Panc1 (cell line): ENCODE measurements at regions not wholly inside any gene's neighbourhood (a gene's known extent, or its start where the extent isn't known, plus 50 kb on each side); places are given as distances from the start of the nearest gene placed in this dataset.

Experiments
- ATAC-seq: fragments of 200-7000 bp; cut with Tn5 transposase; 2 replicates; pipeline ENCODE4 v1.9.1; 2020; ENCODE audit warnings: mild to moderate bottlenecking, moderate library complexity
- BruUV-seq: library from RNA; stranded (reverse); fragments of 400-500 nt; replicated peaks from 2 replicates; lab custom pipeline; 2021; lab: Mats Ljungman, UMichigan
- CTCF ChIA-PET: fragments of 300-600 bp; sonication (Branson Sonifier 250); formaldehyde crosslinking; loops from one replicate; lab custom pipeline; 2022; ENCODE audit warnings: antibody characterized with exemption; lab: Charles Lee
- POLR2A ChIA-PET: fragments of 300-600 bp; sonication (Branson Sonifier 250); formaldehyde crosslinking; loops from one replicate; lab custom pipeline; 2022; ENCODE audit warnings: antibody characterized with exemption; lab: Charles Lee
- DNase-seq: peaks from one replicate; pipeline ENCODE4 v3.0.0-alpha.2; 2010; ENCODE audit warnings: low read depth, low spot score
- H3K27ac ChIP-seq: 2 replicates; pipeline ENCODE4 v1.5.1; 2011; ENCODE audit warnings: mild to moderate bottlenecking, low read length, inconsistent platforms
- H3K27me3 ChIP-seq: fragments of 200-500 bp; sonication (Bioruptor generic); 2 replicates; pipeline ENCODE4 v1.6.0; 2014; ENCODE audit warnings: low read length, inconsistent platforms; ENCODE audit not compliant: control insufficient read depth, insufficient read depth
- H3K36me3 ChIP-seq: fragments of 200-500 bp; sonication (Bioruptor generic); 2 replicates; pipeline ENCODE4 v1.5.1; 2014; ENCODE audit warnings: inconsistent platforms, mild to moderate bottlenecking, low read length, moderate library complexity; ENCODE audit not compliant: control insufficient read depth, insufficient read depth
- H3K4me1 ChIP-seq: 2 replicates; pipeline ENCODE4 v1.5.1; 2011; ENCODE audit warnings: inconsistent platforms, mild to moderate bottlenecking, low read length, moderate library complexity; ENCODE audit not compliant: control insufficient read depth, insufficient read depth
- H3K4me3 ChIP-seq, 2 experiments: 2 replicates each; pipeline ENCODE4 v1.5.1; 2011 to 2012; ENCODE audit warnings: low read depth in 2 of 2, low read length in 2 of 2, mild to moderate bottlenecking in 2 of 2, inconsistent platforms in 1 of 2, moderate library complexity in 1 of 2
- H3K9me3 ChIP-seq: fragments of 200-500 bp; sonication (Bioruptor generic); 2 replicates; pipeline ENCODE4 v1.5.1; 2014; ENCODE audit warnings: low read depth, mild to moderate bottlenecking, inconsistent platforms, low read length, moderate library complexity; ENCODE audit not compliant: control insufficient read depth, insufficient read depth
- CTCF ChIP-seq: fragments of 450-650 bp; IDR thresholded peaks from 2 replicates; pipeline ENCODE4 v1.5.1; 2017; ENCODE audit warnings: mild to moderate bottlenecking
- POLR2AphosphoS5 ChIP-seq: IDR thresholded peaks from 2 replicates; pipeline ENCODE4 v1.6.1; 2012; ENCODE audit warnings: mild to moderate bottlenecking, low read depth, low read length, moderate library complexity
- REST ChIP-seq, 2 experiments: IDR thresholded peaks; 2 replicates each; pipeline ENCODE4 v1.6.1; 2011 to 2012; ENCODE audit warnings: low read depth in 2 of 2, control low read depth in 1 of 2, low read length in 1 of 2, mild to moderate bottlenecking in 1 of 2, moderate library complexity in 1 of 2; ENCODE audit not compliant: insufficient read depth in 1 of 2
- SIN3A ChIP-seq: IDR thresholded peaks from 2 replicates; pipeline ENCODE4 v1.6.1; 2012; ENCODE audit warnings: low read depth, mild to moderate bottlenecking, low read length, moderate library complexity, borderline replicate concordance; ENCODE audit not compliant: insufficient read depth
- TCF7L2 ChIP-seq: IDR thresholded peaks from 2 replicates; pipeline ENCODE4 v1.6.1; 2011; ENCODE audit warnings: mild to moderate bottlenecking, low read depth, low read length, inconsistent platforms
- in situ Hi-C: cut with HindIII; loops from 2 replicates; pipeline ENCODE4 v1.10.0; 2016; ENCODE audit warnings: low sequenced_read_pairs, low pct_unique_long_range_greater_than_20kb
- intact Hi-C: fragments of 100-400 bp; cut with micrococcal nuclease; formaldehyde crosslinking; loops from one replicate; pipeline ENCODE4 v1.10.0; 2022; ENCODE audit not compliant: unreplicated experiment

GRCh38 chr20:47990507-47991150 is 205.3 kb upstream of the SULF2 start:
- Histone ChIP-seq H3K36me3 (no peaks in the 10 kb centered on the region), H3K4me1 (no peaks in the 10 kb centered on the region), H3K9me3 (0 out of 2 replicates have a peak, but pooled peaks cover 3% of the 10 kb centered on the region), H3K4me3 (no peak overlapping the region), H3K27ac (no peak overlapping the region), H3K27me3 (no peaks in the 10 kb centered on the region)
- ATAC-seq: no peak
- in situ Hi-C loops: no loop called here
- ChIA-PET POLR2A (no interaction called here), CTCF (no interaction called here)
- intact Hi-C loops: loop anchor here (5.0 kb wide), 1 partner anchor 182 kb away; no protein-coding TSS in a partner anchor
- BruUV-seq: no TSS peak
- DNase-seq: no peak
- no peak for TF ChIP-seq SIN3A
- no peak for TF ChIP-seq CTCF
- TF ChIP-seq POLR2AphosphoS5: no peak
- TF ChIP-seq TCF7L2: no peak

GRCh38 chr20:47989957-47990356 is 204.7 kb upstream of the SULF2 start:
- H3K27ac ChIP-seq: no peak overlapping the region
- DNase-seq (no peak), ATAC-seq (no peak)
- no peaks in the 10 kb centered on the region for H3K4me1 ChIP-seq
- no peaks in the 10 kb centered on the region for H3K27me3 ChIP-seq
- no TSS peak for BruUV-seq
- H3K36me3 ChIP-seq: no peaks in the 10 kb centered on the region
- ChIA-PET POLR2A (no interaction called here), CTCF (no interaction called here)
- TF ChIP-seq POLR2AphosphoS5 (no peak), CTCF (no peak), TCF7L2 (no peak), SIN3A (no peak), REST (IDR thresholded peaks at IDR 0.05; ENCODE audit: insufficient read depth in 1 of 2, low read depth in 2 of 2, low read length in 1 of 2) (no peak)
- intact Hi-C loops (loop anchor here (5.0 kb wide), 1 partner anchor 182 kb away; no protein-coding TSS in a partner anchor), in situ Hi-C loops (no loop called here)
- H3K9me3 ChIP-seq: 0 out of 2 replicates have a peak, but pooled peaks cover 3% of the 10 kb centered on the region
- no peak overlapping the region for H3K4me3 ChIP-seq
